GM19035 (cell line): ENCODE measurements at regions not wholly inside any gene's neighbourhood (a gene's known extent, or its start where the extent isn't known, plus 50 kb on each side); places are given as distances from the start of the nearest gene placed in this dataset.
"Not testable (repeated sequence)": the region's sequence is repeated elsewhere in the genome, so short reads cannot be mapped to it uniquely, and the experiment has no call there.

Experiments used
- ATAC-seq: cut with Tn5 transposase; IDR thresholded peaks from one replicate; pipeline ENCODE4 v1.9.1; 2021; ENCODE audit not compliant: unreplicated experiment

- ATAC-seq: not testable (repeated sequence)
These were observed 271.1 kb downstream of the VRK1 start for GRCh38 chr14:97068293-97068692.

GRCh38 chr14:97070259-97070658 lies 273.1 kb downstream of the VRK1 start:
- no peak for ATAC-seq

DNA sequence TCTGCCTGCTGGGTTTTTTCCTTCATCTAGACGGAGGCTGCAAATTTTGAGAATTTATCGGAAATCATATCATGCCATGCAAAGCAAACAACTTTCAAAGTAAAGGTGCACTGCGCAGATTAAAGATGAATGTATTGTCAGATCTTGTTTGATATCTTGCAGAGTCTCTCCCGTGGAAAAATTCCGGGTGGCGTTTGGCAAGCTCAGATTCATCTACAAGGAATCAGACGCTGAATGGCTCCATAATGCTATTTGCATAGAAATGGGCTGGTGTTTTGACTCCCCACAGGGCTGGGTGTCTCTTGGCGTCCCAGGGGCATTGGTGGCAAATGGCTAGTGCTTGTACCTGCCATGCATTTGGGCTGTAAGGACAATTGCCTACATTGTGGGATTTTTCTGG lies 274.0 kb downstream of the VRK1 start:
- ATAC-seq: no peak

GRCh38 chr14:97073622-97074021 lies 276.4 kb downstream of the VRK1 start:
- no peak for ATAC-seq

GRCh38 chr14:97074456-97074855 lies 277.3 kb downstream of the VRK1 start:
- ATAC-seq: no peak

DNA sequence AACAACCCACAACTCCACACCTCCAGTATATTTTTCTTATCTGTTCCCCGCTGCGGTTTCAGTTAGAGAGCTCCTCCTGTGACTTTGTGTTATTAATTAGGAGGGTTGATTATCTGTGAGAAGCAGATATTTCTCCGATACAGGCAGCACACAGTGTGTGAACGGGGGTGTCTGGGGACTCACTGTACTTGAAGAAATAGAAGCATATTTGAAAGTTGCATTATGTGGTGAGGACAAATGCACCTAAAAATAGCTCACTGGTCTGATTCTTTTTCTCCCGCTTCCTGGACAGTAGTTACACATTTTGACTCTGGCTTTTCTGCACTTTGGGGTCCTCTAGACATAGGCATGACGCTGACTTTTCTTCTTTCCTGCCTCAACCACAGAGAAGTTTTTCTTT lies 277.7 kb downstream of the VRK1 start:
- ATAC-seq: no peak

DNA sequence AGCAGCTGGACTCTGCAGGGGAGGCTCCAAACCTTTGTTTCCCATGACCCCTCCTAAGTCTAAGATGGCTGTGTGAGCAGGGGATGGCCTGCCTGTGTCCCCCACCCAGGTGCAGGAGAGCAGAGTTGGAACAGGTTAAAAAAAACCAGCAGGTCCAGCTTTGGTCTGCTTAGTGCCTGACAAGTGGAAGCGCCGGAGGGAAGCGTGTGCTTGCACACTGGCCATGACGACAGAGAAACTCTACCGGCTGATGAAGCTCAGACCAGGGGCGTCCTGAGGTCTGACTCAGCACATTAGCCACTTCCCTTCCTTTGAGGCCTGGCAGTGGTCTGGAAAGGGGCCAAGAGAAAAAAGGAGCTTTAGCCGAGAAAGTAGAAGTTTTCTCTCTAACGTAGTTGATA lies 280.1 kb downstream of the VRK1 start:
- no peak for ATAC-seq

DNA sequence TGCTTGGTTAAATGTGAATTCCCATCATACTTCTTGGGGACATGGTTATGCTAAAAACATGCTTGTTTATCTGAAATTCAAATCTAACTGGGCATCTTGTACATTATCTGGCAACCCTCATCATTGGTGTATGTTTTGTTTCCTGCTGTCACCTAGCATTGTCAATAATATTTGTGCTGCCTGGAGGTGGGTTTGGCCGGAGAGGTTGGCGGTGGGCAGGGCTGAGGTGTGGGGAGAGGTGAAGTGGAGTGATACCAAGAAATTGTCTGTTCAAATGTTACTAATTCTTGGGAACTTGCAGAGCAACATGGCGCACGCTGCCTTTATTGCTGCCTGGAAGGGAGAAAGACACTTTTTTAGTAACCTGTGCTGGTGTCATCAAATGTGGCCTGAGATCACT lies 280.5 kb downstream of the VRK1 start:
- ATAC-seq: no peak

DNA sequence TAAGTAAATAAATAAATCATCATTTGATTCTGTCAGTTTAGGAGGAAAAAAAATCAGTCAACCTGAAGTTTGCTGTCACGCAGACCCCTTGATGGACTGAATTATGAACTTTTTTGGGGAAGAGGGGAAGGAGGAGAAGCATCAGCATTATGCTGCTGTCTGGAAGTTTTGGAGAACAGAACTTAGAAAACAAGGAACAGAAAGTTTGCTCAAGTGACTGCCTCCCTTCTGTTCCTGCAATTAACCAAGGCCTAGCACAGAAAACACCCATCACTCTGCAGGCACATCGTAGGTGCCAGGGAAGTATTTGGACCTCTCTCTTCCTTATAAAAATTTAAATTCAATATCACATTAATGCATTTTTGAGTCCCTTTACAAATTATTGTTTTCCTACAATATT lies 283.8 kb downstream of the VRK1 start:
- ATAC-seq: no peak

DNA sequence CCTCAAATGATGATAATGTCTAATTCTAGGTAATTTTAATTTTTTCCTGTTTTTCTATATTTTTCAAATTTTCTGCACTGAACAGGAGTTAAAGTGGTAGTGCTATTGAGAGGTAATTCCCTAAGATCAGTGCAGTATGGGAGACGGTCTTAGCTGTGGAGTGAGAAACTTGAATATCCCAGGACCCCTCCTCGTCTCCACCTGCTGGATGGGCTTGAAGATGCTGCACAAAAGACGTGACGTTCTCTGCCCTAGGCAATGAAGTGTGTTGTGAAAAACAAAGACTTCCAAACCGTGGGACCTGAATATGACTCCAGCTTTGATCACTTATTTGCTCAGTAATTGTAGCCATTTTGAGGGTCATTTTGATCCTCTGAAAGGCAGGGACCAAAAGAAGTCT lies 298.1 kb downstream of the VRK1 start:
- no peak for ATAC-seq

GRCh38 chr14:97097296-97097695 lies 300.1 kb downstream of the VRK1 start:
- no peak for ATAC-seq

DNA sequence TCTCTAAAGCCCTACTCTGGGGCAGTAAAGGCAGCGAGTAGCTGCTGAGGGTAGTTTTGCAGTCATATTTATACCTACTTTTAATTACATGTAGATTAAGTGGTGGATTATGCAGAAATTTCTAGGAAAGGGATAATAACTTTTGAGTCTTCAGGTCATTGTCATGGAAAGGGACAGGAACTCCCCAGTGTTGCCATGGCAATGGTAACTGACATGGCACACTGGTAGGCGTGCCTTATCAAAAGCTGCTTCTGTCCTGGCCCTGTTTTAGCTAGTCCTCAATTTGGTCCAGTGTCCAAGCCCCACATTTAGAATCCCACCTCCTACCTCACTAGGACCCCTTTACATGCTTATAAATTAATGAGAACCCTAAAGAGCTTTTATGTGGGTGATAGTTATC lies 303.1 kb downstream of the VRK1 start:
- no peak for ATAC-seq

DNA sequence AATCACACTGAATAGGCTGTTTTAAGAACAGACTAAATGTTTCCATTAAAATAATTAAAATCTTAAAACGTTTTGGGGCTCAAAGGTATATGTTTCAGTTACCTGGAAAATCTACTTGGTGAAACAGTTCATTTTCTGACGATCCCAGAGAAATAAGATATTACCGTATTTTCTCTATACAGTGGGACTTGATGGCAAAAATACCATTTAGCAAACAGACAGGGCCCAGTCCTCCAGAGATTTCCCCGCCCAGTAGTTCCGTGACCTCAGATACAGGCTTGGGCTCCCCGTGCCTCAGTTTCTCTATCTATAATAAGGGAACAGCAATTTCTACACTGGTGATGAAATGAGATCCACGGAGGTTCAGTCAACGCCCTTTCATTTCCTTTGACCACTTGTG lies 304.4 kb downstream of the VRK1 start:
- no peak for ATAC-seq

- ATAC-seq: no peak
These were observed 306.8 kb downstream of the VRK1 start for GRCh38 chr14:97104029-97104428.

DNA sequence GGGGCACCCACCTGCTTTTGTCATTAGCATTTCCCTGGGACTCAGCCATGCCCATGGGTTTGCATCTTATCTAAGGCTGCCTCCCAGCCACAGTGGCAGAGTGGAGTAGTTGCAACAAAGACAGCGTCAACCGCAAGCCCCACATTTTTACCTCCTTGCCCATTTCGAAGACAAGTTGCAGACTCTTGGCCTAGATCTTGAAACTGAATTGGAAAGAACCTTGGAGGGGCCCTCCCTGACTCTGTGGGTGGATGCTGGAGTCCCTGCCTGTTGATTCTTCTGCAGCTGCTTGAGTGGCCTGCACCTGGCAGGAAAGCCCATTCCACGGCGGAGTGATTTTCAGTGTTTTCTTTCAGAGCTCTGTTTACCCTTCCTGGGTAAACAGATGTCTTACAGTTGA lies 309.0 kb downstream of the VRK1 start:
- ATAC-seq: peak; percentile 65

- peak; percentile 29 for ATAC-seq
These were observed 309.4 kb downstream of the VRK1 start for GRCh38 chr14:97106609-97107008.

- ATAC-seq: no peak
These were observed 309.9 kb downstream of the VRK1 start for GRCh38 chr14:97107080-97107479.

DNA sequence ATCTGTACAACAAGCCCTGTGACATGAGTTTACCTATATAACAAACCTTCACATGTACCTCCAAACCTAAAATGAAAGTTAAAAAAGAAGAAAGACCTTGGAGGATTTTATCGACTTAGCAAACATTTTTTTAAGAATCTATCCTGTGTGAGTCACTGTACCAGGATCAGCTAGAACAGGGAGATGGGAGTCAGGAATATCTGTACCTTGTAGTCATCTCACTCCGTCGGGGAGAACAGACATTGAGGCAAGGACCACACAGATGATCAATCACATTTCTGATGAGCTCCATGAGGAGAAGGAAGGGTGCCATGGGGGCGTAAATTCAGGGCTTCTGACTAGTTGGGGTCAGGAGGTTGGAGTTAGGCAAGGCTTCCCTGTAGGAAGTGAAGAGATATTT lies 310.6 kb downstream of the VRK1 start:
- ATAC-seq: no peak

DNA sequence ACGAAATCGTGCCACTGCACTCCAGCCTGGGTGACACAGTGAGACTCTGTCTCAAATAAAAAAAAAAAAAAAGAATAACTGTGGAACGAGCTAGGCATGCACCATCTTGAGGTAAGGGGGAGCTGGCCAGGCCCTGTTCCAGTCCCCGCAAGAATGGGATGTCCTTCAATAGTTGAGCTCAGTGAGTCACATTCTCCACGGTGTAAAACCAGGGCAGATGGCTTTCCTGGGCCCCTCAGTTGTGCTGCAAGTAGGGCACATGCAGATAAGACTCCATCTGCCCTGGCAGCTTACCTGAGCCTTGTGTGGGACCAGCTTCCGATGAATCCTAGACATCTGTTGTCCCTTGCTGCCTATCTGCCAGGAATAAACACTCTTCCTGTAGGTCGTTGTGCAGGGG lies 312.1 kb downstream of the VRK1 start:
- no peak for ATAC-seq

- no peak for ATAC-seq
These were observed 316.2 kb downstream of the VRK1 start for GRCh38 chr14:97113339-97113738.

DNA sequence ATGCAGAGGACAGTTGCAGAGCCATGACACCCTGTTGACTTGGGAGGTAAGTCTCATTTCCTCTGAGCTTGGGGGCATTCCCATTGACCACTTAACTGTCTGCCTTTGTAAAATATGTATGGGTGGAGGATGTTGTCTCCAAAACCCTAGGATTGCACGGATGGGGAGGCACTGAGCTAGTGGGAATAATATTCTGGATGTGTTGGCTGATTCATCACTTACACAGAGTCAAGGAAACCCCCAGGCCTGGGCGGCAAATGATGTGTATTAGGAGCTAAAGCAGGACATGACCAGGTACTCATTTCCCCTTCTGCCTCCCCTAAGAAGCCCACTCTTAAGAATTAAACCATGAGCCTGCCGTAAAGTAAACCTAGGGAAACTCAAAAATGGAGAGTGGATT lies 319.4 kb downstream of the VRK1 start:
- no peak for ATAC-seq

GRCh38 chr14:97117693-97118092 lies 320.5 kb downstream of the VRK1 start:
- no peak for ATAC-seq

DNA sequence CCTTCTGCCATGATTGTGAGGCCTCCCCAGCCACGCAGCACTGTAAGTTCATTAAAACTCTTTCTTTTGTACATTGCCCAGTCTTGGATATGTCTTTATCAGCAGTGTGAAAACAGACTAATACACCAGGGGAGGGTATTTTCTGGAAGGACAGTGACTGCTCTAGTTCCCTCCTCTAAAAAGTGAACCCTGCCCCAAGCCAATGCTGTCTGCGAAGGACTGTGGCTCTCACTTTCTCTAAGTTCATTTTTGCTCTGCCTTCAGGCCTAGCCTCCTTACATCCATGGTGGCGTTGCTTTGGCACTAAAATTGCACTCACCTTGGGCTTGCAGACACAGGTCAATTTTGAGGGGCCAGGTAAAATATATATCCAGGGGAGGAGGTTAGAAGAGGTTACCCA lies 323.0 kb downstream of the VRK1 start:
- no peak for ATAC-seq

DNA sequence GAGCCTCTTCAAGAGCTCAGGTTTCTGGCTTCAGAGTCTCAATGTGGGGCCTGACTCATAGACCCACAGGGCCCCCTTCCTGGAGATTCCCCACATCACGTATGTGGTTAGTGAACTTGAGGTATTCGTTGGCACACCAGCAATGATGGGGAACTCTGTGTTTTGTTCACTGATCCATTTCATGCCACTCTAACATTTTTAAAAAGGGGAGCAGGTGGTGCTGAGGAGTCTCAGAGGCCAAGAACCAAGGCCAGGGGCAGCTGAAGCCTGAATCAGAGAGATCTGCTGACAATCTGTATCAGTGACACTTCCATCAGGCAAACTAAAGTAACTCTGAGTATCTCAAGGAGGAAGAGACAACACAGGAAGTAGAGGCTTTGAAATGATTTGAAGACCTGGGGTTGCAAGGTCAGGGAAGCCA lies 323.4 kb downstream of the VRK1 start:
- ATAC-seq: no peak
